Activated naive CD4-positive, alpha-beta T cell treated with anti-CD3 and anti-CD28 coated beads, Interleukin-2, amount 50 U/mL, for 16 hours (primary cell): ENCODE measurements at regions not wholly inside any gene's neighbourhood (a gene's known extent, or its start where the extent isn't known, plus 50 kb on each side); places are given as distances from the start of the nearest gene placed in this dataset.

ENCODE experiments used
- DNase-seq: peaks from one replicate; pipeline ENCODE4 v3.0.0-alpha.2; 2020

GRCh38 chr12:67797753-67798152, 149.2 kb downstream of the DYRK2 start:
- DNase-seq: no peak

DNA sequence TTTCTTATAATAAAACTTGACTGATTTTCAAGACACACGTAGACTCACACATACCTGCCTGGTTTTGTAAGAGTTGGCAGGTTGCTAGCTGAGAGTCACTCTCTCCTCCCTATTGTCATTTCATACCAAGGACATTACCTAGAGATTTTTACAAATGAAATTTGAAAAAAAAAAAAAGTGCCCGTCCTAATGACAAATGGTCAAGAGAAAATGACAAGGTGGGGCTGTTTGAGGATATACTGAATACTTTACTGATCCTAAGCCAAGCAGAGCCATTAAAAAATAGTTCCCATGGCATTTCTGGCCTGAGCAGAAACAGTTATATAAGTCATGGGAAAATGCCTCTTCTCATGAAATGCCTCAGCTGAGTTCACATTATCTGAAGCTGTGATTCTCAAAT, 150.2 kb downstream of the DYRK2 start:
- DNase-seq: no peak

- DNase-seq: no peak
Observed at GRCh38 chr12:67802731-67803130, 154.2 kb downstream of the DYRK2 start.

DNA sequence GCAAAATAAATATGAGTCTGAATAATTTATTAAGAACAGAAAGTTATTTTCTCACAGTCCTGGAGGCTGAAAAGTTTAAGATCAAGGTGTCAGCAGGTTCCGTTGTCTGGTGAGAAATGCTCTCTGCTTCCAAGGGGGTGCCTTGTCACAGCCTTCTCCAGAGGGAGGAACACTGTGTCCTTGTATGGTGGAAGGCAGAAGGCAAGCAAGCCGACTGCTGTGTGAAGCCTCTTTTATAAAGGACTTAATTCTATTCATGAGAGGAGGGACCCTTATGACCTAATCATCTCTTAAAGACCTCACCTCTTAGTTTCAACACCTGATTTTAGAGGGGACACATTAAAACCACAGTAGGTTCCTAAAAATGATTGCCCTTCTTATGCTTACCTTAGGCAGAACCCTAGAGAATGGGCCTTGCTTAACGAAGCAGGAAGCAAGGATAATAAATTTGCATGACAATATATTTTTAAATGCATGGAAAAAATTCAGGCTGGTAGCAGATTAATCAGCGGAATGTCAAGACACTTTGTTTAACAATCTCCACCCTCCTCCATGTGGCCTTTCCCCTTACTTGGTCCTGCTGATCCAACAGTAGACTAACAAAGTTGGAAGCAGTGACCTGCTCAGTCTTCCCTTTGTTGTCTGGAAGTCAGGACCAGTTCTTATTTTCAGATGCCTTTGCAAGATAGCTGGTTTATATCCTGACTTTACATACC, 154.9 kb downstream of the DYRK2 start:
- DNase-seq: no peak

DNA sequence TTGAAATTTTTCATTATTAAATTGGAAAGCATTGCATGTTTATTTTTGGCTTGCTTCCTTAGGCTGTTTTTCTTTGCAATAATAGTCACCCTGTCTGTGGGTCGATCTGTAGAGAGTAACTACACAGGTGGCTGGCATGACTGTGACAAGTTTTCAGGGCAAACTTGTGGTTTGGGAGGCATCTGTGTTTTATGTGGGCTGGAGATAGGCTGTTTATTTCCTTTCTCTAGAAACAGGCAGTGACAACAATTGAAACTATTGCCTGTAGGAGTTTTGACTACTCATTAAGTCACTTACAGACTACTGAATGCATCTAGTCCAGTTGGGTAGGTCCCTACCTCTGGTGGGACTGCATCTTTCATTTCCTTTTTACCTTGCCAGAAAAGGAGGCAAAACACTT, 155.6 kb downstream of the DYRK2 start:
- peak; percentile 56 for DNase-seq

GRCh38 chr12:67807814-67808213, 159.3 kb downstream of the DYRK2 start:
- DNase-seq: no peak

DNA sequence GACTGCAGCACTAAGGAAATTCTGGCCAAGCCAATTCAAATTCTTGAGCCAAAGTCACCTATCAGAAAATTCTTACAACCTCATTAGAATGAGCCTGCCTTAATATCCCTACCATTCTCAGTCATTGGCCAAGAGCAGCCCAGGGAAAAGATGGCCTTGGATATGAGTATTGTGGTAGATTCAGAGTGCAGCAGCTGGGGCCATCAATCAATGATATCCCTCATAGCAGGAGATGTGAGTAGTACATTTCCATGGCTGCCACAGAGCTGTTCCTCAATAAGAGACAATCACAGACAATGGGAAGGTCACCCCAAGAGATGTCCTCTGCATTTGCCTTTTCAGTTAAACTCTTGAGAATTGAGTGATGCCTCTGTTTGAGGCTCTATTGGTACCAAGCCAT, 161.6 kb downstream of the DYRK2 start:
- DNase-seq: no peak

- no peak for DNase-seq
Observed at GRCh38 chr12:67811437-67812361, 163.2 kb downstream of the DYRK2 start.

DNA sequence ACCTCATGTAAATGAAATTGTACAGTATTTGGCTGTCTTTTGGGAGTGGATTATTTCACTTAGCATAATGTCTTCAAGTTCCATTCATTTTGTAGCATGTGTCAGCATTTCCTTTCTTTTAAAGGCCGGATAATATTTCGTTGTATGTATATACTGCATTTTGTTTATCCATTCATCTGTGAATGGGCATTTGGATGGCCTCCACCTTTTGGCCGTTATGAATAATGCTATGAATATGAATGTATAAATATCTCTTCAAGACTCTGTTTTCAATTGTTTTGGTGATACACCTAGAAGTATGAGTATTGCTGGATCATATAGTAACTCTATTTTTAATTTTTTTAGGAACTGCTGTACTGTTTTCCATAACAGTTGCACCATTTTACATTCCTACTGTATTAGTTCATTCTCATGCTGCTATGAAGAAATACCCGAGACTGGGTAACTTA, 164.9 kb downstream of the DYRK2 start:
- DNase-seq: no peak

- no peak for DNase-seq
Observed at GRCh38 chr12:67816269-67816668, 167.7 kb downstream of the DYRK2 start.

GRCh38 chr12:67818459-67818903, 169.9 kb downstream of the DYRK2 start:
- DNase-seq: no peak

- no peak for DNase-seq
Observed at GRCh38 chr12:67819902-67820301, 169.3 kb upstream of the IFNG-AS1 start.

- DNase-seq: no peak
Observed at GRCh38 chr12:67820694-67821093, 168.6 kb upstream of the IFNG-AS1 start.

DNA sequence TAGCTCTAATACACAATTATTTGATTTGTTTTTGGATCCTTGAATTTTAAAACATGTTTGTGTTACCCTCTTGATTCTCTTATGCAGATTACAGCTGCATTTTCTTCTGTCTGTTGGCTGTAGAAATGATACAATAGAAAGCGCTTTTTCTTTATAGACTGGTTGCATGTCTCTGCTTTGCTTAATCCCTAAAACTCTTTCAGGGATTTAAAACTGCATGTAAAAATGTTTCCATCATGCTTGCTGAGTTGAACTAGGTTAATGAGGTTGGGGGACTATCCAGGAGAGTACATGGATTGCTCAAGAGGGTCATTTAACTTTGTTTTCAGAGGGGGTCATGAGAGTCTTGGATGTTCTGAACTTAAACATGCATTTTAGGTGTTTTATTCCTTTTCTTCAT, 166.4 kb upstream of the IFNG-AS1 start:
- no peak for DNase-seq

DNA sequence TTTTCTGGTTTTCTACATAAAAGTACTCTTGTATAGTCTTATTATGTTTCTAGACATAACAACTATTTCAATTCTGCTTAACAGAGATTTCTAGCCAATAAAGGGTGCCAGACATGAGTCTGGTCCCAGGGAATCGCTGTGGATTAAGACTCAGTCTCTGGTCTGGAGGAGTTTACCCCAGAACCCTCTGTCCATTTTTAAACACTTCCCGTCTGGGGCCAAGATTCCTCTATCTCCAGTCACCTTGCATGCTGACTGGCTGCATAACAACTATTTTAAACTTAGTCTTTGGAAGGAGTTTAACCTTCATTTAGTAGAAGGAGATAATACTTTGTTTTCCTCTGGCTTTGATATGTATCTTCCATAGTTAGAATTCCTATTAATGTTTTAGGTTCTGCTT, 163.1 kb upstream of the IFNG-AS1 start:
- no peak for DNase-seq

DNA sequence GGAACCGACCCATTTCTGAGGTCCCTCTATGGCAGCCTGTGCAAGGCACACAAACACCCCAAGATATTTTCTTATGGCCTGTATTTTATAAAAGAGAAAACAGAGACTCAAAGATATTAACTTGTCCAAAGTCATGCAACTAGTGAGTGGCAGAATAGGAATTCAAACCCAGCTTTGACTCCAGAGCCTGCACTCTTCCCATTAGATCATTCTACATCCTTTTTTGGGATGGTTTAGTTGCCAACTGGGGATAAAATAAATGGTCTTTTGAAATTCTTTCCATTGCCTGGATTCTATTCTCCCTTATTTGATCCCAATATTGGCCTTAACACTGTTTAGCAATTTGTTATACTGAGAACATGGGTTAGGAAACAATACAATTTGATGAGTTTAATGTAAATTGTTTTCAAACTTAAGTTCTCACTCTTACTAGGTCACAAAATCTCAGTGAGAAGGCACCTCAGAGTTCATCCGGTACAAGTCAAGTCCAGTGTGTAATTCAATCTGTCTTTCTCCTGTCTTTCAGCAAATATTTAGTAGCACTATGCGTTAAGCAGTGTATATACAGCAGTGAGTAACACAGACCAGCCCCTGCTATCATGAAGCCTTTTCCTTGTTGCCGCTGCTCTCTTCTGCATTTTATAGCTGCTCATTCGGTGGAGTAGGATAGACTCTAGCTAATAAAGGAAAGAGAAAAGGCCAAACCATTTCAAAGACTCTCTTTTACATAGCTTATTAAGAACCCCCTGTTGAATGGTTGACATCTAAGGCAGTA, 162.1 kb upstream of the IFNG-AS1 start:
- no peak for DNase-seq

DNA sequence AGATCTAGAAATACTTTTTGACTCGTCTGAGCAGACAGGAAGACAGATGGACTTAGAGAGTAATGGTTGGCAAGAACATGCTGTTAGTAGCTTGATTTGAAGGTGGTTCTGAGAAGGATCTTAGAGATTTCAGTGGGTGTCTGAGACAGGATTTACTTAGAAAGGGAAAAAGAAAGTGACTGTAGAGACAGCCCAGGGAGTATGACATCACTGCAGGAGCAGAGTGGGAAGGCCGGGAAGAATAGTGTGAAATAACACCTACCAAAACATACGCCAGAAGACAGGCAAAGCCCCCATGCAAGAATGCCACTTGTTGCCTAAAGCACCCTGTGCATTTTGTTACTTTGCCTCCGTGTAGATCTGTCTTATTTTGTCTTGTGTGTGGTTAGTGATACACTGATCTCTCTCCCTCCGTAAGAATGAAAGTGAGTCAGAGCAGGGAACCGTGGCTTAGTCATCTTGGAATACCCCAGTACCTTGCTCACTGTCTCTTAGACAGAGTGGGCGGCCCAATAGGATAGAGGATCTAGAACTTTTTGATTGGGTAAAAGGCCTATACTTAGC, 161.3 kb upstream of the IFNG-AS1 start:
- DNase-seq: peak; percentile 40

DNA sequence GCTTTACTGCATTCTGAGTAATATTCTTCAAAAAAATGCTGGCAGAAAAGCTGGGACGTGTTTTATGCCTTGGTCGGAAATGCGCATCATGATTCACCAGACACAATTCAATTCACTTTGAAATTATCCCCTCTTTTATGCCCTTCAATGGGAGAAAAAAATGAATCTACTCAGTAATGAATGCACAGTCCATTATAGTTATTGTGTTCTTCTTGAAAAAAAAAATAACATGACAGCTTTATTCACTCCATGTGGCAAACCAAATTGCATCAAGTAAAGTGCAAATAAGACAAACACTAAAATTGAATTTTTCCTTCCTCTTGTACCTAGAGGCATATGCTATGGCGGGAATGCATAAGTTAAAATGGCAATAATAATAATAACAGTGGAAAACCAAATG, 159.4 kb upstream of the IFNG-AS1 start:
- DNase-seq: no peak

- DNase-seq: no peak
Observed at GRCh38 chr12:67832155-67832554, 157.1 kb upstream of the IFNG-AS1 start.

DNA sequence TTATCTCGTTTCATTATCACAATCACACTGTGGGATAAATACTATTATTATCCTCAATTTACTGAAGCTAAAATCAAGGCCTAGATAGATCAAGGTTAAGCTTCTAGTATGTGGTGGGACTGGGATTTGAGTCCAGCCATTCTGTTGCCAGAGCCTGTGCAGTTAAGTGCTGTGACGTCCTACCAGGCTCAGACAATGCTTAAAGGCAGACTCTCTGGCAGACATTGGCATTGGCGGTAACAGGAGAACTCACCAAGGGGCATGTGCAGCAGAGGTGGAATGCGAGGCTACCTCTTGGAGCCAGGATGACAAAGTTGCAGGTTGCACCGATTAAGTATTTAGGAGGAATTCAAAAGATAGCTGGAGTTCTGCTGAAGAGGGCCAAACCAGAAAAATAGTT, 155.6 kb upstream of the IFNG-AS1 start:
- DNase-seq: no peak

GRCh38 chr12:67837876-67838275, 151.4 kb upstream of the IFNG-AS1 start:
- DNase-seq: no peak

DNA sequence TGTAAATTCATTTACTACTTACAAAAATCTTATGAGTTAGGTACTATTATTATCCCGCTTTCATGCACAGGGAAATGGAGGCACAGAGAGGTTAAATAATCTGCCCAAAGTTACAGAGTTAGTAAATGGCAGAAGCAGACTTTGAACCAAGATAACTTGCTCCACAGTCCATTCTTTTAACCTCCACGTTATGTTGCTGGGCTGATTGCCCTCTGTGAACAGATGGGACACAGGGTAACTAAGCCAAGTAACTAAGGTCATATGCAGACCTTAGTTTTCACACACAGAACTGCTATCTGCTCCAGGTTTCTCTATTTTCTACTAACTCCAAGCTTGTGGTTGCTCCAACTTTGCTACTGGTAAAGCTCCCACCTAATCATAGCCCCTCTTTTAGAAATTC, 147.1 kb upstream of the IFNG-AS1 start:
- no peak for DNase-seq

GRCh38 chr12:67843257-67843656, 146.0 kb upstream of the IFNG-AS1 start:
- no peak for DNase-seq
